GM18870 (cell line): ENCODE measurements at regions not wholly inside any gene's neighbourhood (a gene's known extent, or its start where the extent isn't known, plus 50 kb on each side); places are given as distances from the start of the nearest gene placed in this dataset.

Source experiments
- ATAC-seq: cut with Tn5 transposase; IDR thresholded peaks from one replicate; pipeline ENCODE4 v1.9.1; 2021; ENCODE audit warnings: moderate library complexity; ENCODE audit not compliant: unreplicated experiment

- no peak for ATAC-seq
Measured at GRCh38 chr12:86837246-86837645, 581.1 kb upstream of the MGAT4C start.

DNA sequence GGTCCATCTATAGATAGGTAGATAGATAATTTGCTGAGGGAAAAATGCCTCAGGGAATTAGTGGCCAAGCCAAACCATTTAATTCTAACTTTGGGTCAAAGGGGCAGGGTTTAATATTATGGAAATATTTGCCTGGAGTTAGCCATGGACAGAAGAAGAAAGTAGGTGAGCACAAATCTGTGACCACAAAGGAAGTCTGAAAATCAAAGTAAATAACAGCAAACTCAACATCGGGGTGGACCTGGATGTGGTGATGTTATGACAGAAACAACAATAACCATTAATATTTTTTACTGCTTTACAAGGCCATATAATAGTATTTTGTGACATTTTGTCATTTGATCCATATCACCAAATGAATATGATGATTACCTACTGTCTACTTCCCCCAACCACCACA is 578.0 kb upstream of the MGAT4C start:
- no peak for ATAC-seq

- no peak for ATAC-seq
Measured at GRCh38 chr12:86827409-86827808, 571.2 kb upstream of the MGAT4C start.

- no peak for ATAC-seq
Measured at GRCh38 chr12:86826051-86826450, 569.9 kb upstream of the MGAT4C start.

- ATAC-seq: no peak
Measured at GRCh38 chr12:86801439-86801838, 545.2 kb upstream of the MGAT4C start.

DNA sequence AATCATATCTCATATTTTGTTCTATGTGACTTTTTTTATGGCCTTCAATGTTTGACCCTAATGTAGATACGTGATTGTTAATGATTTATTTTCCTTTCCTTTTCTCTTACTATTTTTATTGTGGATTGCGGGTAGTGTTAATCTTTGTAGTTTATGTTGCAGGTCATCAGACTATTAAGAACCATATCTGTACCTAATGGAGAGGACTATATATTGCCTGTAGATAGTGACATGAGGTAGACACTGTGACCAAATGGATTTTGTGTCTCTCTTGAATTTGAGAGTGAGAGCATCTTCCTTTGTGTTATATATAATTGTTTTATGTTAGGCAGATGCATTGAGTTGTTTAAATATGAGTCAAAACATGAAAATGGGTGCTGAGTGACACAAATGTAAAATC is 543.4 kb upstream of the MGAT4C start:
- ATAC-seq: no peak

DNA sequence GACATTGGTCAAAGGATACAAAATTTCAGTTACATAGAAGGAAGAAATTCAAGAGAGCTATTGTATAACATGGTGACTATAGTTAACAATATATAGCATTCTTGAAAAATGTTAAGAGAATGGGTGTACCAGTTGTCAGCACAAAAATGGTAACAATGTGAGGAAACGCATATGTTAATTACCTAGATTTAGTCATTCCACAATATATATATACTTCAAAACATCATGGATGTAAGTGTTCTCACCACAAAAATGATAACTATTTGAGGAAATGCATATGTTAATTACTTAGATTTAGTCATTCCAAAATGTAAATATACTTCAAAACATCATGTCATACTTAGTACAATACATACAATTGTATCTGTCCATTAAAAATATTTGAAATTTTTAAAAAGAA is 540.4 kb upstream of the MGAT4C start:
- no peak for ATAC-seq

DNA sequence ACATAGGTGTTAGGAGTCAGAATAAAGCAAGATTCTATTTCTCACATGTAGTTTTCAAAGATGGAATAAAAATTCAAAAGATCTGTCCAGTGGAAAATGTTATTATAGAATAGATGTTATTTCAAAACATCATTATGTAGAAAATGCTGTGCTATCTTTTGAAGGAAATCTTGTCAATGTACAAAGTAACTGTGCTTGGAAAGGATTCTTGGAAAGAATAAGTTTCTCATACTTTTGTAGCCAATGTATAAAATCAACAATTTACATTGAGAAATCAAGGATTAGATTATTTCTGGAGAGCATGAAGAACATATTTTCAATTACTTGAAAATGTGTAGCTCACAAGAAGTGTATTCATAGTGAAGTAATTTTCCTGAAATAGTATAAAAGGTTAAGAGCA is 532.5 kb upstream of the MGAT4C start:
- no peak for ATAC-seq

- ATAC-seq: no peak
Measured at GRCh38 chr12:86787419-86787818, 531.2 kb upstream of the MGAT4C start.

DNA sequence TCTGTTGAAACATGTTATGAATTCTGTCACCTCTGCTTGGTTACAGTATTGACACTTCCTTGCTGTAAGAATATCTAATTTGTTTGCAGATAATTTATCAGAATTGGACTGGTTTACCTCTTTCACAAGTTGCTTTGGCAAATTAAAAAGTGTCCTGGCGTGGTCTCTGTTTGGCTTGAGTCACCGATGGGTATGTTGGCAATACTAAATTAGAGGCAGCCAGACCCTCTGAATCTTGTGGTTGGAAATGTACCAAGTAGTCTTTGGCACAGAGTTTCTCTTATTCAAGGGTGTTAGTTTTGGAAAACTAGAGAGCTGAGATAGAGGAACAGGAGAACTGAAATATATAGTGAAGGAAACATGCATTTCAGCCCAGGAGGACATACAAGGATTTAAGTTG is 521.1 kb upstream of the MGAT4C start:
- no peak for ATAC-seq

GRCh38 chr12:86774841-86775388 is 518.7 kb upstream of the MGAT4C start:
- no peak for ATAC-seq

- no peak for ATAC-seq
Measured at GRCh38 chr12:86772696-86773095, 516.5 kb upstream of the MGAT4C start.

DNA sequence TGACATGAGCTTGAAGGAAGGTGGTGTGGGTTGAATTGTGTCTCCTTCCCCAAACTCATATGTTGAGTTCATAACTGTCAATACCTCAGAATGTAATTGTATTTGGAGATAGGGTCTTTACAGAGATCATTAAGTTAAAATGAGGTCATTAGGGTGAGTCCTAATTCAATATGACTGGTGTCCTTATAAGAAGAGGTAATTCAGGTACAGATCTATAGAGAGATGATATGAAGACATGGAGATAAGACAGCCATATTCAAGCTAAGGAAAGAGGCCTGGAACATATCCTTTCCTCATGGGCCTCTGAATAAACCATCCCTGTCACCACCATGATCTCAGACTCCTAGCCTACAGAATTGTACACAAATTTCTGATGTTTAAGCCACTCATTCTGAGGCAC is 514.7 kb upstream of the MGAT4C start:
- no peak for ATAC-seq

DNA sequence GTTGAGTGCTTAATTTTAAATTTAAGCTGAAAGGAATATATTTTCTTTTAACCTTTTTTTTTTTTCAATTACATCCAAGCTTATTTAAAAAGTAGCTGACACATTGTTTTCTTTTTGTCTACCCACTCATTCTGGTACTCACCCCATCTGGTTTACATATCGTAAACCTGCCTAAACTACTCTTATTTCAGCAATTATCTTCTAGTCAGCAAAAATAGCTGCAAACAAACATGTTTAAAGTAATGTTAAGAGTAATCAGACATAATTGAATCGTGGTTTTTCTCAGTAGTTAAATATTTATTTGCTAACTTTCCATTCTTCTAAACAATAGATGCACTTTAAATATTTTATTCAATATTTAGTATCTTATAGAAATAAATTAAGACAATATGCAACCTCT is 492.7 kb upstream of the MGAT4C start:
- ATAC-seq: no peak

- no peak for ATAC-seq
Measured at GRCh38 chr12:86744547-86745212, 488.5 kb upstream of the MGAT4C start.

GRCh38 chr12:86743875-86744536 is 487.8 kb upstream of the MGAT4C start:
- ATAC-seq: no peak

GRCh38 chr12:86741531-86741930 is 485.3 kb upstream of the MGAT4C start:
- ATAC-seq: no peak

GRCh38 chr12:86735851-86736250 is 479.7 kb upstream of the MGAT4C start:
- ATAC-seq: peak; percentile 82

- peak; percentile 45 for ATAC-seq
Measured at GRCh38 chr12:86735072-86735471, 478.9 kb upstream of the MGAT4C start.

DNA sequence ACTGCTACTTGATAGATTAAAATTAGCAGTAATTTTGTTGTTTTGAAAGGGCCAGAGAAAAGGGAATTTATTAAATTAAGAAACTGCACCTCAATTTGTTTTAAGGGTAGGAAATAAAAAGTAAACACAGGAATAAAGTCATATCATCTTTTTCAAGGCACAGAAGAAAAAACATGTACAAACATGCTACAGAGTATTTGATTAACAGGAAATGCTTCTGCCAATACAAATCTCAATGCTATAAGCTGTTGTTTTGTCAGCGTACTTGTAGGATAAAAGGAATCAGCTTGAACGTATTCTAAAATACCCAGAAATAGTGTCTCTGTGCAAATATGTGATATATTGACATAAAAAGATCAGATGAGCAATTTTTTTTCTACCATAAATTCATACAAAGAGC is 474.0 kb upstream of the MGAT4C start:
- ATAC-seq: no peak

- ATAC-seq: no peak
Measured at GRCh38 chr12:86729739-86730138, 473.5 kb upstream of the MGAT4C start.

GRCh38 chr12:86727160-86727559 is 471.0 kb upstream of the MGAT4C start:
- no peak for ATAC-seq

DNA sequence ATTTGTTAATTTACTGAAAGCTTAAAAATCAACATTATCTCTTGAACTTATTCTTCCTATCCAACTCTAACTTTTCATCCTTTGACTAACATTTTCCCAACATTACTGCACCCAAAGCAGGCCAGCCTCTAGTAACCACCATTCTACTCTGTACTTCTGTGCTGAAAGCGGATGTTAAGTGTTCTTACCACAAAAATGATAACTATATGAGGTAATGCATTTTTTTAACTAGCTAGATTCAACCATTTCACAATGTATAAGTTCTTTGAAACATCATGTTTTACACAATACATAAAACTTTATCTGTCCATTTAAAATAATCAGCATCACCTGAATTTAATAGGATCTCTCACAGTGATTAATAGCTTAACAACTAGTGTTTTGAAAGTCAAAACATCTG is 468.5 kb upstream of the MGAT4C start:
- ATAC-seq: no peak
